Lung (tissue), 11 donors: ENCODE measurements at regions not wholly inside any gene's neighbourhood (a gene's known extent, or its start where the extent isn't known, plus 50 kb on each side); places are given as distances from the start of the nearest gene placed in this dataset.

ENCODE experiments used
- ATAC-seq: fragments of 200-7000 bp; cut with Tn5 transposase; one replicate; pipeline ENCODE4 v1.9.1; 2020; ENCODE audit warnings: moderate number of reproducible peaks; ENCODE audit not compliant: insufficient read depth, low FRiP score
- DNase-seq, 3 donors: peaks; one replicate each; pipeline ENCODE4 v3.0.0-alpha.2; 2013 to 2017
- H3K27ac ChIP-seq, 2 donors: one replicate each; pipeline ENCODE4 v1.5.1; 2013; ENCODE audit warnings: mild to moderate bottlenecking in 2 of 2, moderate library complexity in 2 of 2, control low read depth in 1 of 2, inconsistent platforms in 1 of 2, low read depth in 1 of 2, low read length in 1 of 2
- H3K27me3 ChIP-seq, 3 donors: one replicate each; pipeline ENCODE4 v1.5.1; 2013; ENCODE audit warnings: low read length in 2 of 3; ENCODE audit not compliant: control insufficient read depth in 3 of 3, insufficient read depth in 3 of 3
- H3K36me3 ChIP-seq, 4 donors: one replicate each; pipeline ENCODE4 v1.5.1; 2013; ENCODE audit warnings: low read length in 4 of 4, mild to moderate bottlenecking in 1 of 4, moderate library complexity in 1 of 4; ENCODE audit not compliant: control insufficient read depth in 4 of 4, insufficient read depth in 4 of 4
- H3K4me1 ChIP-seq, 5 donors: one replicate each; pipeline ENCODE4 v1.5.1; 2013; ENCODE audit warnings: low read length in 5 of 5, mild to moderate bottlenecking in 2 of 5, moderate library complexity in 1 of 5; ENCODE audit not compliant: control insufficient read depth in 5 of 5, insufficient read depth in 5 of 5
- H3K4me3 ChIP-seq: one replicate; pipeline ENCODE4 v1.5.1; 2013; ENCODE audit warnings: mild to moderate bottlenecking, control low read depth, moderate library complexity
- H3K9ac ChIP-seq, 2 donors: one replicate each; pipeline ENCODE4 v1.5.1; 2013; ENCODE audit warnings: low read length in 2 of 2, control low read depth in 1 of 2; ENCODE audit not compliant: insufficient read depth in 1 of 2
- H3K9me3 ChIP-seq, 4 donors: one replicate each; pipeline ENCODE4 v1.5.1; 2013; ENCODE audit warnings: low read length in 3 of 4, mild to moderate bottlenecking in 1 of 4, moderate library complexity in 1 of 4; ENCODE audit not compliant: control insufficient read depth in 4 of 4, insufficient read depth in 3 of 4
- WGBS, 2 donors: extraction: QIAGEN DNeasy Blood & Tissue Kit; methylation state at CpG; one replicate each; pipeline ENCODE4 v1.1.7; 2013; 5-methylcytosine and 5-hydroxymethylcytosine counted together
- TF ChIP-seq, protein P1 (sequence below): IDR thresholded peaks from 2 replicates; pipeline ENCODE4 v1.5.1; 2012; ENCODE audit warnings: mild to moderate bottlenecking; ENCODE audit errors: control extremely low read depth, extremely low read depth
- donor health status: control.
- donor health status: control.
- donor health status: Bipolar disorder and iron deficiency.
- donor health status: healthy.
- donor health status: DM: yes; HTN: yes; CAD: no.

- Histone ChIP-seq H3K36me3 (no peaks in the 10 kb centered on the region), H3K9me3 (no peaks in the 10 kb centered on the region), H3K27me3 (peaks cover 0 to 3% (median 0%) of the 10 kb centered on the region in 3 donors), H3K4me3 (no peak overlapping the region), H3K4me1 (no peaks in the 10 kb centered on the region), H3K27ac (no peak overlapping the region), H3K9ac (no peak overlapping the region)
- WGBS, 2 donors = 72 to 73% methylated on average over 7 of the region's 7 CpGs
- ATAC-seq = no peak
- TF ChIP-seq, protein P1, sequence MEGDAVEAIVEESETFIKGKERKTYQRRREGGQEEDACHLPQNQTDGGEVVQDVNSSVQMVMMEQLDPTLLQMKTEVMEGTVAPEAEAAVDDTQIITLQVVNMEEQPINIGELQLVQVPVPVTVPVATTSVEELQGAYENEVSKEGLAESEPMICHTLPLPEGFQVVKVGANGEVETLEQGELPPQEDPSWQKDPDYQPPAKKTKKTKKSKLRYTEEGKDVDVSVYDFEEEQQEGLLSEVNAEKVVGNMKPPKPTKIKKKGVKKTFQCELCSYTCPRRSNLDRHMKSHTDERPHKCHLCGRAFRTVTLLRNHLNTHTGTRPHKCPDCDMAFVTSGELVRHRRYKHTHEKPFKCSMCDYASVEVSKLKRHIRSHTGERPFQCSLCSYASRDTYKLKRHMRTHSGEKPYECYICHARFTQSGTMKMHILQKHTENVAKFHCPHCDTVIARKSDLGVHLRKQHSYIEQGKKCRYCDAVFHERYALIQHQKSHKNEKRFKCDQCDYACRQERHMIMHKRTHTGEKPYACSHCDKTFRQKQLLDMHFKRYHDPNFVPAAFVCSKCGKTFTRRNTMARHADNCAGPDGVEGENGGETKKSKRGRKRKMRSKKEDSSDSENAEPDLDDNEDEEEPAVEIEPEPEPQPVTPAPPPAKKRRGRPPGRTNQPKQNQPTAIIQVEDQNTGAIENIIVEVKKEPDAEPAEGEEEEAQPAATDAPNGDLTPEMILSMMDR = no peak
- DNase-seq = no peak
Observed at GRCh38 chr3:127490271-127491023, 100.1 kb downstream of the TPRA1 start.

DNA sequence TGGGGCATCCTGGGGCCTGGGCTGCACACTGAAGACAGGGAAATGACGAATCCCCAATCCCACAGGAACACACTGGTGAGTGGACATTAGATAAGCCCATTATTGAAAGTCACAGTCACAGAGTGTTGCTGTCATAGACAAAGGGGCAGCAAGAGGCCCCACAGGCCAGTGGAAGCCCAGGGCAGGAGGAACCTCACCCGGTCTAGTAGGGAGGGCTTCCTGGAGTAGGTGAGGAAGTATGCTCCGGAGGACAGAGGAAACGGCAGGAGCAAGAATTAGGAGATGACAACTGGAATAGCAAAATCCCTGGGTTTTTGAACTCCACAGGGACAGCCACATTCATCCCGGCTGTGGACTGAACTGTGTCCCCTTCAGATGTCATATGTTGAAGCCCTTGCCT lies 101.2 kb downstream of the TPRA1 start:
- no peaks in the 10 kb centered on the region for H3K9me3 ChIP-seq
- DNase-seq (no peak), ATAC-seq (no peak)
- TF ChIP-seq, protein P1 = no peak
- H3K27ac ChIP-seq = no peak overlapping the region
- WGBS, 2 donors = 87 to 92% methylated on average over 5 of the region's 5 CpGs
- no peaks in the 10 kb centered on the region for H3K36me3 ChIP-seq
- no peak overlapping the region for H3K9ac ChIP-seq
- H3K4me3 ChIP-seq = no peak overlapping the region
- H3K4me1 ChIP-seq = no peaks in the 10 kb centered on the region
- H3K27me3 ChIP-seq = peaks cover 0 to 3% (median 0%) of the 10 kb centered on the region in 3 donors

GRCh38 chr3:127488740-127489139 lies 101.8 kb downstream of the TPRA1 start:
- H3K9me3 ChIP-seq = no peaks in the 10 kb centered on the region
- no peak overlapping the region for H3K9ac ChIP-seq
- H3K27ac ChIP-seq = no peak overlapping the region
- no peaks in the 10 kb centered on the region for H3K4me1 ChIP-seq
- no peaks in the 10 kb centered on the region for H3K36me3 ChIP-seq
- no peak for DNase-seq
- TF ChIP-seq, protein P1 = no peak
- ATAC-seq = no peak
- no peak overlapping the region for H3K4me3 ChIP-seq
- peaks cover 0 to 3% (median 0%) of the 10 kb centered on the region in 3 donors for H3K27me3 ChIP-seq
- WGBS, 2 donors = 93 to 96% methylated on average over 3 of the region's 3 CpGs
